ENCODE measurements at regions not wholly inside any gene's neighbourhood (a gene's known extent, or its start where the extent isn't known, plus 50 kb on each side); places are given as distances from the start of the nearest gene placed in this dataset.
"Not testable (repeated sequence)": the region's sequence is repeated elsewhere in the genome, so short reads cannot be mapped to it uniquely, and the experiment has no call there.

GRCh38 chr3:130826516-130827182 lies 67.2 kb upstream of the ATP2C1 start:
- Histone ChIP-seq H3K9me3 (ENCODE audit: control insufficient read depth, insufficient read depth, low read length) (no peaks in the 10 kb centered on the region), H3K27me3 (ENCODE audit: control insufficient read depth, insufficient read depth, low read length) (no peaks in the 10 kb centered on the region), H3K4me1 (ENCODE audit: control insufficient read depth, insufficient read depth, low read length) (peaks cover 13% of the 10 kb centered on the region), H3K36me3 (ENCODE audit: control insufficient read depth, insufficient read depth, low read length) (no peaks in the 10 kb centered on the region), H3K9ac (ENCODE audit: low read depth, low read length) (no peak overlapping the region), H3K4me3 (ENCODE audit: low read depth, low read length) (no peak overlapping the region)

GRCh38 chr3:130827486-130827885 lies 66.4 kb upstream of the ATP2C1 start:
- no peaks in the 10 kb centered on the region for H3K9me3 ChIP-seq (ENCODE audit: control insufficient read depth, insufficient read depth, low read length)
- H3K4me1 ChIP-seq (ENCODE audit: control insufficient read depth, insufficient read depth, low read length) = peaks cover 16% of the 10 kb centered on the region
- H3K36me3 ChIP-seq (ENCODE audit: control insufficient read depth, insufficient read depth, low read length) = no peaks in the 10 kb centered on the region
- no peak overlapping the region for H3K4me3 ChIP-seq (ENCODE audit: low read depth, low read length)
- H3K9ac ChIP-seq (ENCODE audit: low read depth, low read length) = no peak overlapping the region
- no peaks in the 10 kb centered on the region for H3K27me3 ChIP-seq (ENCODE audit: control insufficient read depth, insufficient read depth, low read length)

GRCh38 chr3:130828948-130829947 lies 64.6 kb upstream of the ATP2C1 start:
- no peaks in the 10 kb centered on the region for H3K27me3 ChIP-seq (ENCODE audit: control insufficient read depth, insufficient read depth, low read length)

GRCh38 chr3:130831719-130832400 lies 62.0 kb upstream of the ATP2C1 start:
- H3K9ac ChIP-seq (ENCODE audit: low read depth, low read length) = no peak overlapping the region

More at GRCh38 chr3:130828948-130829947, 64.6 kb upstream of the ATP2C1 start:
- Histone ChIP-seq H3K4me3 (ENCODE audit: low read depth, low read length) (no peak overlapping the region), H3K36me3 (ENCODE audit: control insufficient read depth, insufficient read depth, low read length) (no peaks in the 10 kb centered on the region), H3K9ac (ENCODE audit: low read depth, low read length) (no peak overlapping the region), H3K4me1 (ENCODE audit: control insufficient read depth, insufficient read depth, low read length) (peaks cover 16% of the 10 kb centered on the region), H3K9me3 (ENCODE audit: control insufficient read depth, insufficient read depth, low read length) (no peaks in the 10 kb centered on the region)

GRCh38 chr3:130832401-130832746 lies 61.5 kb upstream of the ATP2C1 start:
- not testable (repeated sequence) for H3K9ac ChIP-seq (ENCODE audit: low read depth, low read length); H3K36me3 ChIP-seq (ENCODE audit: control insufficient read depth, insufficient read depth, low read length); H3K27me3 ChIP-seq (ENCODE audit: control insufficient read depth, insufficient read depth, low read length); H3K4me3 ChIP-seq (ENCODE audit: low read depth, low read length); H3K9me3 ChIP-seq (ENCODE audit: control insufficient read depth, insufficient read depth, low read length)
- H3K4me1 ChIP-seq (ENCODE audit: control insufficient read depth, insufficient read depth, low read length) = peaks cover 16% of the 10 kb centered on the region

More at GRCh38 chr3:130831719-130832400, 62.0 kb upstream of the ATP2C1 start:
- no peaks in the 10 kb centered on the region for H3K9me3 ChIP-seq (ENCODE audit: control insufficient read depth, insufficient read depth, low read length)
- peak overlapping the region; percentile 20 for H3K4me3 ChIP-seq (ENCODE audit: low read depth, low read length)
- peaks cover 16% of the 10 kb centered on the region for H3K4me1 ChIP-seq (ENCODE audit: control insufficient read depth, insufficient read depth, low read length)
- no peaks in the 10 kb centered on the region for H3K36me3 ChIP-seq (ENCODE audit: control insufficient read depth, insufficient read depth, low read length)
- H3K27me3 ChIP-seq (ENCODE audit: control insufficient read depth, insufficient read depth, low read length) = no peaks in the 10 kb centered on the region

GRCh38 chr3:130834476-130834875 lies 59.4 kb upstream of the ATP2C1 start:
- Histone ChIP-seq H3K9ac (ENCODE audit: low read depth, low read length) (no peak overlapping the region), H3K4me3 (ENCODE audit: low read depth, low read length) (no peak overlapping the region), H3K9me3 (ENCODE audit: control insufficient read depth, insufficient read depth, low read length) (no peaks in the 10 kb centered on the region), H3K27me3 (ENCODE audit: control insufficient read depth, insufficient read depth, low read length) (no peaks in the 10 kb centered on the region), H3K4me1 (ENCODE audit: control insufficient read depth, insufficient read depth, low read length) (peaks cover 20% of the 10 kb centered on the region), H3K36me3 (ENCODE audit: control insufficient read depth, insufficient read depth, low read length) (no peaks in the 10 kb centered on the region)

GRCh38 chr3:130835483-130835882 lies 58.4 kb upstream of the ATP2C1 start:
- no peak overlapping the region for H3K9ac ChIP-seq (ENCODE audit: low read depth, low read length)
- no peaks in the 10 kb centered on the region for H3K36me3 ChIP-seq (ENCODE audit: control insufficient read depth, insufficient read depth, low read length)
- no peak overlapping the region for H3K4me3 ChIP-seq (ENCODE audit: low read depth, low read length)
- H3K9me3 ChIP-seq (ENCODE audit: control insufficient read depth, insufficient read depth, low read length) = no peaks in the 10 kb centered on the region
- peaks cover 23% of the 10 kb centered on the region for H3K4me1 ChIP-seq (ENCODE audit: control insufficient read depth, insufficient read depth, low read length)
- no peaks in the 10 kb centered on the region for H3K27me3 ChIP-seq (ENCODE audit: control insufficient read depth, insufficient read depth, low read length)

GRCh38 chr3:130838898-130839600 lies 54.8 kb upstream of the ATP2C1 start:
- H3K9ac ChIP-seq (ENCODE audit: low read depth, low read length) = no peak overlapping the region
- no peaks in the 10 kb centered on the region for H3K27me3 ChIP-seq (ENCODE audit: control insufficient read depth, insufficient read depth, low read length)
- no peak overlapping the region for H3K4me3 ChIP-seq (ENCODE audit: low read depth, low read length)
- peaks cover 16% of the 10 kb centered on the region for H3K4me1 ChIP-seq (ENCODE audit: control insufficient read depth, insufficient read depth, low read length)
- H3K36me3 ChIP-seq (ENCODE audit: control insufficient read depth, insufficient read depth, low read length) = no peaks in the 10 kb centered on the region
- no peaks in the 10 kb centered on the region for H3K9me3 ChIP-seq (ENCODE audit: control insufficient read depth, insufficient read depth, low read length)

GRCh38 chr3:130839813-130840212 lies 54.1 kb upstream of the ATP2C1 start:
- Histone ChIP-seq H3K4me3 (ENCODE audit: low read depth, low read length) (peak overlapping the region; percentile 9), H3K4me1 (ENCODE audit: control insufficient read depth, insufficient read depth, low read length) (peaks cover 16% of the 10 kb centered on the region), H3K27me3 (ENCODE audit: control insufficient read depth, insufficient read depth, low read length) (no peaks in the 10 kb centered on the region), H3K9ac (ENCODE audit: low read depth, low read length) (no peak overlapping the region), H3K9me3 (ENCODE audit: control insufficient read depth, insufficient read depth, low read length) (no peaks in the 10 kb centered on the region), H3K36me3 (ENCODE audit: control insufficient read depth, insufficient read depth, low read length) (no peaks in the 10 kb centered on the region)

GRCh38 chr3:130841357-130841756 lies 52.5 kb upstream of the ATP2C1 start:
- H3K4me3 ChIP-seq (ENCODE audit: low read depth, low read length) = no peak overlapping the region
- no peaks in the 10 kb centered on the region for H3K27me3 ChIP-seq (ENCODE audit: control insufficient read depth, insufficient read depth, low read length)
- no peak overlapping the region for H3K9ac ChIP-seq (ENCODE audit: low read depth, low read length)
- peaks cover 16% of the 10 kb centered on the region for H3K4me1 ChIP-seq (ENCODE audit: control insufficient read depth, insufficient read depth, low read length)
- no peaks in the 10 kb centered on the region for H3K9me3 ChIP-seq (ENCODE audit: control insufficient read depth, insufficient read depth, low read length)
- no peaks in the 10 kb centered on the region for H3K36me3 ChIP-seq (ENCODE audit: control insufficient read depth, insufficient read depth, low read length)

GRCh38 chr3:130843441-130843840 lies 50.4 kb upstream of the ATP2C1 start:
- H3K9me3 ChIP-seq (ENCODE audit: control insufficient read depth, insufficient read depth, low read length) = no peaks in the 10 kb centered on the region
- no peak overlapping the region for H3K9ac ChIP-seq (ENCODE audit: low read depth, low read length)
- H3K27me3 ChIP-seq (ENCODE audit: control insufficient read depth, insufficient read depth, low read length) = no peaks in the 10 kb centered on the region
- H3K36me3 ChIP-seq (ENCODE audit: control insufficient read depth, insufficient read depth, low read length) = no peaks in the 10 kb centered on the region
- H3K4me1 ChIP-seq (ENCODE audit: control insufficient read depth, insufficient read depth, low read length) = peaks cover 16% of the 10 kb centered on the region
- no peak overlapping the region for H3K4me3 ChIP-seq (ENCODE audit: low read depth, low read length)

Measured in iPS-15b (cell line).